Stimulated activated CD8-positive, alpha-beta memory T cell treated with anti-CD3 and anti-CD28 coated beads, Interleukin-15, amount 100 ng/mL, for 1 hour (primary cell): ENCODE measurements at regions not wholly inside any gene's neighbourhood (a gene's known extent, or its start where the extent isn't known, plus 50 kb on each side); places are given as distances from the start of the nearest gene placed in this dataset.
A peak's percentile ranks its signal among the peaks of the same experiment; 100 is the strongest.

Source experiments
- DNase-seq: peaks from one replicate; pipeline ENCODE4 v3.0.0-alpha.2; 2020; ENCODE audit warnings: low read depth

DNA sequence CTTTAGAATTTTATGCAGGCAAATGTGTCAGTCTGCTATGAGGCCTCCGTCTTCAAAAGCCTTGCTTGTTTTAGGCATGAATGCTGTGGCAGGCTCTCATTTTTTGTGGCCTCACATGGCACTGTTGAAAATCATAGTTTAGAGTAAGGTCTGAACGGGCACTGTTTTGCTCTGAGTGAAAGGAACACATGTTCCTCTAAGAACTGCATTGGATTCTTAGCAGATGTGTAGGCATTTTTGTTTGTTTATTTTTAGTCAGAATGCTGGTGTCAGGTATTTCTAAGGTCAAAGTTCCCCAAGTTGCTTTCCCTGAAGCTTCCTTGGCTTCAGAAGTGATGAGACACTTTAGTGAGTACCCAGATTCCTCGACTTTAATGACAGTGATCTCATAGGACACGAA is 173.7 kb downstream of the HS3ST3B1 start:
- no peak for DNase-seq

DNA sequence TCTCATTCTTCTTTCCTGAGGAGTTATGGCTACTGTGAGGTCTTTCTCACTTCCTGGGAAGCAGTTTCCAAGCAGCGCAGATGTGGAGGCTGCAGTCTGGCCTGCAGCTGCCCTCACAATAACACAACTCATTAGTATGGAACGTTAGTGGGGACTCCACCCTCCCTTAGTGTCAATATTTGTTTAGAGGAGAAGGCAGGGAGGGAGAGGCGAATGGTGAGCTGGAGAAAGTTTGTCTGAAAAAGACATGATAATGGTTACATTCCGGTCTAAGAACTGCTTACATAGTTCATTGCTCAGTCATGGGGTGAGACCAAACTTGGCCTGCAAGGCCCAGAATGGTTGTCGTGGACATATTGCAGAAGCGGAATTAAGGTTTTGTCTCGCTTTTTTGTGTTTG is 170.2 kb downstream of the HS3ST3B1 start:
- DNase-seq = no peak

DNA sequence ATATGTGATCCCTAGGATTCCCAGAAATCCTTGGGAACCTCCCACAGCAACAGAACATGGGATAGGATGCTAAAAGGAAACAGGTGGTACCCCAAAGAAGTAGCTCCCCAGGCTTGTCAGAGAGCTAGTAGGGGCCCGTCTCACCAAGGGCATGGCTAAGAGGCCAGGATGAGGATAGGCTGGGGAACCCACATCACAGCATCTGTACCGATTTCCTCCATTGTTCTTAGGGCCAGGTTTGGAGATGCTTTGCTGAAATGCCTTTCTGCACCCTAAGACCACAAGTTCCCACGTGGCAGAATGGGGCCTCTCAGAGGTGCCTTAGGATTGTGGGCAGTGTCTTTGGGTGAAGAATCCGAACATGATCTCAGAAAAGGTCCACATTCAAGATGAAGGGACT is 169.5 kb downstream of the HS3ST3B1 start:
- no peak for DNase-seq

DNA sequence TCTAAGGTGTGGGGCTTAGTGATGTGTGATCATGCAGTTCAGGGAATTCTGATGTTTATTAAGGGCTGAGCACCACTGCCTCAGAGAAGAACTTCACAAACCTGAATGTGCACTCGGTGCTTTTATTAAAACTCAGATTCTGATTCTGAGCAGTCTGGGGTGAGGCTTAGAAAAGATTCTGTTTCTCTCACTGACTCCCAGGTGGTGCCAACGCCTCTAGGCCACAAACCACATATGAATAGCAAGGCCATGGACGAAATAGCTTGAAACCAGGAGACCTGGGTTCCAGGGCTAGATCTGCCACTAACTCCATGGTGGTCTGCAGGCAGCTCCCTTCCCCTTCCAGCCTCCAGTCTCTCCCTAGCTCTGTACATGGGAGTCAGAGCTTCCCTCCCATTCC is 169.1 kb downstream of the HS3ST3B1 start:
- DNase-seq = no peak

DNA sequence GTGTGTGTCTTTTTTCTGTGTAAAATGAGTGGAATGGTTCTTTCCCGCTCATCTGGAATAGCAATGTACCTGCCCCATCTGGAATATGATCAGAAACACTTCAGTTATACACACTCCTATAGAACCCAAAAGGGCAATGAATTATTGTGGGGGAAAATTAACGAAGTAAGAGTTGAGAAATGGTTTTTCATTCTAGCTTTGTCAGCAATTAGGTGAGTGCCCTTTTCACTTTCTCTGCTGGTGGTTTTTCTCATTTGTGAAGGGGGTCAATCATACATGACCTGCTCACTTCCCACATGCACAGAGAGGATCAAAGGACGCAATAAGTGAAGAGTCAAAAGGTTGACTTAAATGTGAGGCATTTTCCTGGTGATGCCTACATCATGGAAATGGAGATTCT is 168.0 kb downstream of the HS3ST3B1 start:
- DNase-seq = no peak

DNA sequence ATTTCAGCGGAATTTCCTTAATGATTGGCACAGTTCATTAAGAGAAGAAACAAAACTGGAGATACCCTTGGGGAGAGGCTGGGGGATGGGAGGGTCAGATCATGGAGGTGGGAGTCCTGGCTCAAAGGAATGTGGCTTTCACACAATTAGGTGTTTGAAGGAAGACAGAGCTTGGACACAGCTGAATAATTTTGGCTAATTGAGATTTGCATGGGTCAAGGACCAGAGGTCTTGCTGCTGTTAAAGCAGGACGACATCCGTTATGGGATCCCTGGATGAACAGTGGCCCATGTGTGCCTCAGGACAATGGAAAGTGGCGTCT is 160.3 kb downstream of the HS3ST3B1 start:
- DNase-seq = no peak

DNA sequence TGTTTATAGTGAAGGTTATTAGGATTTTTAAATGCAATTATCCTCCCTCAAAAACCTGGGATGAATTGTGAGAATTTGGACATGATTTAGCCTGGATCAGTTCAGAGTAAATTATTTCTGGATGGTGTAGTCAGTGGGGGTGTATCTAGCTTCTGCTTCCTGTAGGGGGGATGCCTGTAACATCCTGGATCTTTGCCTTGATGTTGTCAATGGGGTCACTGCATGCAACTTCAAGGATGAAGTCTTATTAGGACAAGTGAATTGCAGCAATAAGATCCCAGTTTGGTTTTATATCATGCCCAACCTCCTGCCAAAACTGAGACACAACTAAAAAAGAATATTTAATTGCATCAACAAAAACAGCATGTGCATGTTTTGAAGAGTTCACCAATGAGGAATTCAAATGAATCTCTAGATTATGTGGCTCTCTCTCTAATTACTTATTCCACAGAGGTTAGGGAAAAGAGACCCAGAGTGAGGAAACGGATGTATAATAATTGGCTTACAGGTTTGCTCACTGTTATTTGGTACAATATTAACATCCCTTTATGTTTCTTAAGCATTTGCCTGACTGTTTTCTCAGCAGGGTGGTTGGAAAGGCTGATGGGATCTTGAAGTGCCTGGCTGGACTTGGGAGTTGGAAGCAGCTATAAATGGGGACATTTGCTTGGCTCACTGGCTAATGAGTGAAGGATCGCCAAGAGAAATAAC is 159.8 kb downstream of the HS3ST3B1 start:
- DNase-seq = no peak

DNA sequence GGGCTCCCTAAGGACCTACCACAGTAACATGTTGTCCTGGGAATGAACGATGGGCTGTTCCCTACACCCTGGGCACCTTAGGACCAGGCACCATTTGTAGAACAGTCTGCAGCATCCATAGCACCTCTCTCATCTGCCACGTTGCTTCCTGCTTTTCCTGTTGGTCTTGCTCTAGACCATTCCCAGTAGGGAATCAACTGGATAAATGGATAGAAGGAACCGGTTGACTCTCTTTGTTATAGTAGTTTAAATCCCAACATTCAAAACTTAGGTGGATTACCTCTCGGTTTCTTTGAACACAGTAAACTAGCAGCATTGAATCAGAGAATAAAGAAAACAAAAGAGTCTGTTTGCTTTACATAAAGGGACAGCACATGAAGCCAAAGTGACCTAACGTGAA is 159.1 kb downstream of the HS3ST3B1 start:
- DNase-seq = no peak

DNA sequence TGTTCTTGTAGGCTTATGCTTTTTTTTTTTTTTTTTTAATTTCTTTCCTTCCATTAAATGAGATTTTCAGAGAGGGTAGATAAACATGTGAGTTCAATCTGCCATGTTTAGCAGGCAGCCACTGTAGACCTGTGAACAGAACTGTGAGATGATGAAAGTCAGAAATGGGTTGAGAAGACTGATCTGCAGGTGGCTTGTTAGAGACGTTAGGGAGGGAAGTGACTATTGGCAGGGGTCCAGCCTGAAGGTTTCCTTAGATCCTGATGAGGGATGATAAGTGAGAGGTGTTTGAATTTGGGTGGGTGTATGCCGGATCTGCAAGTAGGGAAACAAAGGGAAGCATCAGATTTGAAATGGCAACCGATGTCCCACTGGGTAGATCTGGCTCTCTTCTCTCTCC is 157.8 kb downstream of the HS3ST3B1 start:
- DNase-seq = no peak

DNA sequence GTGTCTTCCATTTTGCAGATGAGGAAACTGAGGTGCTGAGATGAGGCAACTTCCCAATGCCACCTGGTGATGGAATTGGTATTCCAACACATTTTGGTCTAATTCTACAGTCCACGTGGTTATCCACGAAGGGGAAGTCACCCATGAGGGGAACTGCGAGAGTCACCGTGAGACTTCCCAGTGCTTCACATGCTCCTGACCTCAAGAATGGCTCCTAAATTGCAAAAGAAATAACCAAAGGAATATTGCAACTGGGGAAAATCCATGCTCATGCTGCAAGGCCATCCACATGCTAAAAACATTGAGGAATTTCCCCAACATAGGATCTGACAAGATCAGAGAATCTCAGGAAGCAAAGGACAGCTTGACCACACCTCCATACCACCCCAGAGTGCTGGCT is 153.9 kb downstream of the HS3ST3B1 start:
- no peak for DNase-seq

DNA sequence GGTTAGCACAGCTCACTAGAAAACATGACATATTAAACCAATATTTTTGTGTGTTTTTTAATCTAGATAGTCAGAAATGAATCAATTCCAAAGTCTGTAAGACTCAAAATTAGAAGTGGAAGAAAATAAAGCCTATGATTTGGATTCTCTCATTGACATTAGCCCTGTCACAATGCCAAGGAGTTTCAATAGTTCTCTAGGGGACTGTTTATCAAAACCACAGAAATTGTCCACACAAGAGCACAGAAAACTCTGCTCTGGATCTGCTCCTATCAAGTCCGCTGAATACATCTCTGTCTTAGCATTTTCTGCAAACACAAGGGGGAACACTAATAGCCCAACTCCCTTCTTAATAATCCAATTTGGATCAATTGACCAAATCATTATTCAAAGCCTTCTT is 152.0 kb downstream of the HS3ST3B1 start:
- no peak for DNase-seq

DNA sequence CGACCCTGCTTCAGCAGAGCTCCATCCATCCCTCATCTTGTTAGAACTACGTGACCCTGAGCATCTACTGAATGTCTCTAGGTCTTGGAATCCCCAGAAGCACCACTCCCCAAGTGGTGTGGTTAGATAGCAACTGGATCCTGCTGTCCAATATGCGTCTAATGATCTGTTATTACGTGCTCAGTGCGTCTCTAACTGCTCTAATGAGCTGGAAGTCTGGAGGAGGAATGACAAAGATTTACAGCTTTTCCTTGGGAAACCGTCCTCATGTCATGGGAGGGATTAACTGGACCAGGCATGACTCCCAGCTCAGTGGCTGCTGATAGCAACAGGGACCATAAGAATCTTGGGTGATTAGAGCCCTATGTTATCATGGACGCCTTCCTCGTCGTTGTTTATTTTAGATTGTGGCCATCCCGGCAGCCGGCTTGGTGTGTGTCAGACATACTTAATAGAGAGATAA is 150.9 kb downstream of the HS3ST3B1 start:
- DNase-seq = no peak

DNA sequence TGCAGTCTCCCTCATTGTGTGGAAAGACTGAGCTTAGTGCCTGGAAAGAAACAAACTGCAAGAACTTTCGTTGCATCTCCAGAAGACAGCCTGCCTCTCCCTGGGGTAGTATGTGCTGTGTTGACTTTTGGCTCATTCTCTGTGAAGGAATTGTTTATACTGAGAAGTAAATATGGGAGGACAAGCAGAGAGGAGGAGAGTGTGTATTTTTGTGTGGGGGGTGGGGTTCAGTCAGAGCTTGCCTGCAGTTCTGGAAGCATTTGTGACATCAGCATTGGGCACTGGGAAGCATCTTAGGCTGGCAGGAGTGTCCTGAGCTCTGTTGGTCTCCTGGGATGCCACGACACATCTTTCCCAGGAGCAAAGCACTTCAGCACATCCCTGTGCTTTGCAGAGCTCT is 147.9 kb downstream of the HS3ST3B1 start:
- DNase-seq = no peak

DNA sequence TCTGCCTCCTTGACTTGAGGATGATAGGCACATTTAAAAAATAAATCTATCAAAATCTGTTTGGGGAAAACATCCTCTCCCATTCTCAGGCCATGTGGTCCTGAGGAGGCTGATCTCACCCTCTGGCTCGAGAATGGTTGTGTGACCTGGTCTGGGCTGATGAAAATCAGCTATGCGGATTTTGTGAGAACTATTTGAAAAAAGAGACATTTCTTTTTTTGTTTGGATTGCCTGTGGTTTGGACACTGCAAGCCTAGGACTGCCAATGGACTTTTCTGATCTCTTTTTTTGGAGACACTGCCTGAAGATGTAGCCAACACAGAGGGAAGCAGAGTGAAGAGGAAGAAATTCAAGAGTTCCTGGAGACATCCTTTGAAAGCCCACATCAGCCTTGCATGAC is 145.9 kb downstream of the HS3ST3B1 start:
- DNase-seq = no peak

DNA sequence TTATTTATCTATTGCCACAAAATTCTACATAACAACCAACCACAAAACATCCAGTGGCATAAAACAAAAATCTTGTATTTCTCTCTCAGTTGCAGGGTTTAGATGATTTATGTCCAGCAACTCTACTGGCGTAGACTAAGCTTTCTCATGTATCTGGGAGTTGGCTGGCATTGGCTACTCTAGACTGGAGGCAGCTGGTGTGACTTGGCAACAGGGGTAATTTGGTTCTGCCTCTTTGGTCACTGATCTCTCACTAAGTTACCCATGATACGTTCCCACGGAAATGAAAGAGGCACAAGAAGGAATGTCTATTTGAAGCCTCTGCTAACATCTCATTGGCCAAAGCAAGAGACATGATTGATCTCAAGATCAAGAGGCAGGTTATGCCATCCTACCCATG is 144.0 kb downstream of the HS3ST3B1 start:
- DNase-seq = no peak

DNA sequence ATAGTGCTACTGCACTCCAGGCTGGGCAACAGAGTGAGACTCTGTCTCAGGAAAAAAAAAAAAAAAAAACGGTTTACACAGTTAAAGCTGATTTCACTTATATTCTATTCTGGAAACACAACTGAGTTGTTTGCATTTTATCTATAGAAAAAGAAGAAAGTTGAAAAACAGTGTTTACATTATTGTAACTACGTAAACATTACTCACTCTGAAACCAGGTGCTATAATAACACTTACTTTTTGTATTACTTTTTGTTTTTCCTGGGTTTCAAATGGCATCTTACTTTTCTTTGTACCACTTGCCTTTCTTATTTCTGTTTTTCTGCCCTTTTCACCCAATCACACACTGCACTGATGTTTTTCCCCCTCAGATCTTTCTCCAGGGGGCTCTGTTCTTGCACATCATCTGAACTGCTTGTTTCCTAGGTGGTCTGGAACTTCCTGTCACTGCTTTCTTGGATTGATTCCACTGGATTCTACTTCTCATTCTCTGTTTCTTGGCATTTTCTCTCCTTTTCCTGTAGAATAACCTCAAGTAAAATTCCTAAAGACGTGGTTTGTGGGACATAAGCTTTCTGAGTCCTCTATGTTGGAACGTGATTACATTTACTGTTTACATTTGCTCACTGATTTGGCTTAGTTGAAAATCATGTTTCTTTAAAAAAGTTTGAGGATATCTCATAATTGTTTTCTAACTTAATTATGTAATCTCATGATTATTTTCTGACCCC is 142.1 kb downstream of the HS3ST3B1 start:
- no peak for DNase-seq

DNA sequence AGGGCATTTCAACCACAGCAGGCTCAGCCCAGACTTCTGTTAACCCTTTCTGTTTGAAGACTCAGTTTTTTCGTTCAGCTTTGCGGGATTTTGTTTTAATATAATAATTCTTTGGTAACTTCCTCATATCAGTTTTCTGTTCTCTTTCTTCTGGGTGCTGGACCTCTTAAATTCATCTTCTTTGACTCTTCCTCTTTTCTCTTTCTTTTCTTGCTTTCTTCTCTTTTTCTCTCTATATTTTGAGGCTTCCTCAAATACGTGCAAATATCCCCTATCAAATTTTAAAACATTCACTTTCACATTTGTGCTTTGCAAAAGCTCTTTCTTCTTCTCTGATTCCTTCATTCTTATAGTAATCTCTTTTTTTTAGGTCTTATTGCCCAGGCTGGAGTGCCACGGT is 136.3 kb downstream of the HS3ST3B1 start:
- DNase-seq = no peak

DNA sequence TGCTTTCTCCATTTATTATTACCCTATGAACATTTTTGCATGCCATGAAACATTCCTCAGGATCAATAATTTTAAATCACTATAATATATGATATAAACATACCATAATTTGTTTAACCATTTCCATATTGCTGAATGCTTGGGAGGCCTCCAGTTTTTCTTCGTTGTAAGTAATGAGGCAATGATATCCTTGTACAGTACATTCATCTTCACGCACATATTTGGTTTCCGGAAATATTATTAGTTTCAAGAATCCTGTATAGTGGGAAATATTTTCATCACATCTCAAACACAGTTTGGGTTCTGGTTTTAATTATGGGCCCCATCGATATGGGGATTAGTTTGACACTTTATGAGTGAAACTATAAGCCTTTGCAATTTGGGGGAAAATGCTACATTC is 135.4 kb downstream of the HS3ST3B1 start:
- no peak for DNase-seq

DNA sequence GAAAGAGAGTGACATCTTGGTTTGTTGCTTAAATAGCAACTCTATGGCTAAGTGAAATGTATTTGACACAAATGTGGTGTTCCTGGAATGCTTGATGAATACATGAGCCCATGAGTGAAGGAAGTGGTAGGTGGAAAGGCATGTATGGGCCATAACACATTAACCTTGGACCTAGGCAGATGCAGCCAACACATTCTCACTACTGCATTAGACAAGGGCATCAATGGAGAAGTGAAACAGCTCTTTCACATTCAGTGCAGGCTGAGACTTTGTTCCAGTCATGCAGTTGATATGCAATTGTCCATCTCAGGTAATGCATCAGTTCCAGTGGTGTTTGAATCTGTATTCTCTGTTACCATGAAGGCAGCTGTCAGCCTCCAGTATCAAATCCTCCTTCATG is 133.6 kb downstream of the HS3ST3B1 start:
- DNase-seq = no peak

DNA sequence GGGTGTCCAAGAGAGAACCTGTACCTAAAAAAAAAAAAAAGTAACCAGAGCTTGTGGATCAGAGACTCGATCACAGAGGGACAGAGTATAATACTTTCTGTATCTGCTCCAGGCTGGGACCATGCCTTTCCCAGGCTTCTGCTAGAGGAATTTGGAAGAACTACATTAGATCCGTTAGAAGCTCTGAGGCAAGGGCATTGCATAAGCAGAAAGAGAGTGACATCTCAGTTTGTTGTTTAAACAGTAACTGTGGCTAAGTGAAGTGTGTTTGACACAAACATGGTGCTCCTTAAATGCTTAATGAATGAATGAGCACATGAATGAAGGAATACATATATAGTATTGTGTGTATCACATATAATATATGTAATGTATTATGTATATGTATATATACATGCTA is 131.2 kb downstream of the HS3ST3B1 start:
- no peak for DNase-seq

DNA sequence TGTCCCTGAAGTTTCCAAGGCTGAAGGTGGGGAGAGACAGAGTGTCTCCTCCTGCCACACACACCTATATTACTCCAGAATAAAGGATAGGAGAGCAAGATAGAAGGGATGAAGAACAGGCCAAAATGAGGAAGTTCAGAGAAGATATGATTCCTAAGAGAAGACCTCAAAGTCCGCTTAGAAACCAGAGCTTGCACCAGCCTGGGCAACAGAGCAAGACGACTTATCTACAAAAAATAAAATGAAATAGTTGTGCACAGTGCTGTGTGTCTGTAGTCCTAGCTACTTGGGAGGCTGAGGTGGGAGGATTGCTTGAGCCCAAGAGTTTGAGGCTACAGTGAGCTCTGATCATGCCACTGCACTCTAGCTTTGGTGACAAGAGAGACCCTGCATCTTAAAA is 128.2 kb downstream of the HS3ST3B1 start:
- no peak for DNase-seq

DNA sequence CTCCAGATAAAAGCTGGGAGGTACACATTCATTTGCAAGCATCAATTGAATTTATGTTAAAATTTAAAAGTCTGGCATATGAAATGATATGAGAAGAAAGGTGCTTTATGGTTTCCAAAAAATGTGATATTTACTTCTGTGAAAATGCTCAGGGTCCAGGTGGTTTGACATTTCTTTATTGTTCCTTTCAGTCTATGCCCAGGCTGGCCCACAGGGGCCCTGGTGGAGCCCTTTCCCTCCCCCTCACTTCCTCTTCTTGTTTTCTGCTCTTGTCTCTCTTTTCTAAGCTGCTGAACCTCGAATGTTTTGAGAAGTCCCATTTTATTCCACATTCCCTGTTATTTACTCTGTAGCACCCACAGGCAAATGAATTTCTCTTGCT is 127.8 kb downstream of the HS3ST3B1 start:
- DNase-seq = no peak

DNA sequence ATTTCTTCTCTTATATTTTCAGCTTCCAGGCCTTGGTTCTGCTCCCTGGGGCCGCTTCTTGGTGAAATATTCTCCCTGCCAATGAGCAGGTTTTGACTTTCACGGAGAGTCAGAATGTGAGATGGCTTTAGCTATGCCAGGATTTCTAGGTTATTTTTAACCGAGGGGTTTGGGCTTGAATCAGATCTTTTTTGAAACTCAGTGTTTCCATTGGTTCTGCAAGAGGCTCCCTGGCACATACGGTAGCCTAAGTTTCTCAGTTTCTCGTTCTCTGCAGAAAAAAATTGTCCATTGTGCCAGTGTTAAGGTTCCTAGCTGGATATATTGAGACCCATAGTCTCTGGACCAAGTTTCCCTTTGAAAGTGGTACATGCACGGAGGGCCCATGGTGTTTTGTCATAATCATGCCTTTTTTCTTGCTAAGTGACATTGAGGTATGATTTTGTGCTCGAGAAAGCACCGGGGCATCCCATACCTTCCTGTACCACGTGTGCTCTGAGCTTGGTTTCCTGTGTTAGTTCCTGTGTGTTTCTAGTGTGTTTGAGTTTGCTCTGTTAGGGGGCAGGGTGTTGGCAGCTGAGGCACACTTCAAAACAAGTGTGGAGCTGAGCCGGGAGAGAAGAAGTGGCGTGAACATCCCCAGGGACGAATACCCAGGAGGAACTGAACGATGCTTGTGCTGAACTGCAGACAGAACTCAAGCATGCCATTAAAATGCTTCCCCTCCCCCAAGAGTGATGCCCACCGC is 127.2 kb downstream of the HS3ST3B1 start:
- peak; percentile 26 for DNase-seq
